GM06990 (cell line): ENCODE measurements at regions not wholly inside any gene's neighbourhood (a gene's known extent, or its start where the extent isn't known, plus 50 kb on each side); places are given as distances from the start of the nearest gene placed in this dataset.

Experiments
- DNase-seq: peaks from one replicate; pipeline ENCODE4 v3.0.0-alpha.2; 2011; ENCODE audit not compliant: insufficient read length; ENCODE audit errors: extremely low read depth
- H3K27me3 ChIP-seq: replicated peaks from 2 replicates; pipeline ENCODE4 v1.6.0; 2011; ENCODE audit warnings: low read length; ENCODE audit not compliant: control insufficient read depth, insufficient read depth
- H3K36me3 ChIP-seq: 2 replicates; pipeline ENCODE4 v1.5.1; 2011; ENCODE audit warnings: low read length; ENCODE audit not compliant: control insufficient read depth, insufficient read depth
- H3K4me3 ChIP-seq: replicated peaks from 2 replicates; pipeline ENCODE4 v1.5.1; 2011; ENCODE audit warnings: low read depth, mild to moderate bottlenecking, control low read depth, low read length
- CTCF ChIP-seq: IDR thresholded peaks from 2 replicates; pipeline ENCODE4 v1.5.1; 2011; ENCODE audit warnings: low read length, control low read depth, mild to moderate bottlenecking, inconsistent platforms; ENCODE audit not compliant: insufficient read depth, poor library complexity, severe bottlenecking

- DNase-seq, result peak; percentile 24
- Histone ChIP-seq H3K4me3 (no peak overlapping the region), H3K27me3 (no peaks in the 10 kb centered on the region), H3K36me3 (no peaks in the 10 kb centered on the region)
- TF ChIP-seq CTCF, result no peak
Measured at GRCh38 chr16:76963614-76964315, 227.2 kb upstream of the MON1B start.

GRCh38 chr16:76964464-76965154 lies 226.4 kb upstream of the MON1B start:
- Histone ChIP-seq H3K36me3 (no peaks in the 10 kb centered on the region), H3K4me3 (no peak overlapping the region), H3K27me3 (no peaks in the 10 kb centered on the region)
- no peak for TF ChIP-seq CTCF
- DNase-seq, result no peak

GRCh38 chr16:76970087-76970744 lies 220.8 kb upstream of the MON1B start:
- TF ChIP-seq CTCF, result no peak
- no peak overlapping the region for H3K4me3 ChIP-seq
- H3K36me3 ChIP-seq, result no peaks in the 10 kb centered on the region
- H3K27me3 ChIP-seq, result no peaks in the 10 kb centered on the region
- DNase-seq, result no peak

GRCh38 chr16:76970745-76971099 lies 220.3 kb upstream of the MON1B start:
- no peak overlapping the region for H3K4me3 ChIP-seq
- H3K36me3 ChIP-seq, result no peaks in the 10 kb centered on the region
- no peak for DNase-seq
- TF ChIP-seq CTCF, result no peak
- no peaks in the 10 kb centered on the region for H3K27me3 ChIP-seq

- DNase-seq, result peak; percentile 19
- no peaks in the 10 kb centered on the region for H3K36me3 ChIP-seq
- H3K4me3 ChIP-seq, result no peak overlapping the region
- TF ChIP-seq CTCF, result no peak
- no peaks in the 10 kb centered on the region; the same call in 1 of the 2 replicates for H3K27me3 ChIP-seq
Measured at GRCh38 chr16:76976101-76976500, 214.9 kb upstream of the MON1B start.
